Daoy (cell line): ENCODE measurements at regions not wholly inside any gene's neighbourhood (a gene's known extent, or its start where the extent isn't known, plus 50 kb on each side); places are given as distances from the start of the nearest gene placed in this dataset.

Experiments used
- DNase-seq: peaks from one replicate; pipeline ENCODE4 v3.0.0-alpha.2; 2015; ENCODE audit warnings: low read depth

- DNase-seq, result no peak
Measured at GRCh38 chr21:28826569-28826968, 166.1 kb downstream of the LTN1 start.

GRCh38 chr21:28826021-28826420 lies 166.7 kb downstream of the LTN1 start:
- DNase-seq, result no peak

- DNase-seq, result no peak
Measured at GRCh38 chr21:28823429-28823828, 169.2 kb downstream of the LTN1 start.

GRCh38 chr21:28822486-28823335 lies 170.0 kb downstream of the LTN1 start:
- DNase-seq, result no peak

DNA sequence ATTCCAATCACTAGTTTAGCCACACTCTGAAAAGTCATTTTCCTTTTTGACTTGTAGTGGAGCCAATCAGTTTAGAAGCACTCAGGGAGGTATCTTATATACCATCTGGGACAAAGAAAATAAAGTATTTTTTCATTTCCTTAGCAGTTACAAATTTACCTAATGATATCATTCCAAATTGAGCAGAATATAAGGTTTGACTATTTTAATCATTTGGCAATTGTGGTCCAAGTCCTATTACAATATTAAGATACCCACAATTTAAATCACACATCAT lies 170.6 kb downstream of the LTN1 start:
- no peak for DNase-seq

DNA sequence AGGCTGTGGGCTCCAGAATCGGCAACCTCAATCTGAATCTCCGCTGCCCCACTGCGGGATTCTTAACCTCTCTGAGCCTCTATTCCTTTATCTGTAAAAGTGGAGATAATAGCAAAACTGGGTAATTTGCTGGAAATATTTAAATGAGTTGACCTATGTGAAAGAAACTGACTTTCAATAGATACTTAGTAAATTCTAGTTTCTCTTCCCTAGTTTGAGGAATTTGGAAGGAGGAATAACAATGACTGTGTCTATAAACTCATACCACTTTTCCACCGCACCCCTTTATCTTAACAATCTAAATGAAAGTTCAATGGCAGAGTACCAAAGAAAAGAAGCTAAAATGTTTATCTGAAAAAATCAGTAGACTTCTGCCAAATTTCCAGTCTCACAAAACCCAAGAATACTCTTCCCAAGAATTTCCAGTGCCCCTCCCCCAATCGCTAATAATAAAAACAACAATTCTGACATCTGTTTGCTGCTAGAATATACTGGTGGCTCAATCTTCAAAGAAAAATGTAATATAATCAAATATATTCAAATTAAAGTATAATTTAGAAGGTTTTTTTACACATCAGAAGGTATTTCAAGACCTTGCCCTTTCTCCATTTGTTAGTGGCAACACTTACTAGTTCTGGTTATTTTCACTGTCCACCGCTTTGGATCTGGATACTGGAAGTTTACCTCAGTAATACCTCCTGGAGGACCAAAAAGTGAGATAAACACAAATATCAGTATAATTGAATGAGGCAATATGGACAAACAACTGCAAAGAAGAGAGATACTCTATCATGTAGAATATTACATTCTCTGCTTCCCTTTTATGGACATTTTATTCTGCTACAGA lies 171.2 kb downstream of the LTN1 start:
- DNase-seq, result no peak

GRCh38 chr21:28818663-28819278 lies 173.9 kb downstream of the LTN1 start:
- DNase-seq, result no peak

DNA sequence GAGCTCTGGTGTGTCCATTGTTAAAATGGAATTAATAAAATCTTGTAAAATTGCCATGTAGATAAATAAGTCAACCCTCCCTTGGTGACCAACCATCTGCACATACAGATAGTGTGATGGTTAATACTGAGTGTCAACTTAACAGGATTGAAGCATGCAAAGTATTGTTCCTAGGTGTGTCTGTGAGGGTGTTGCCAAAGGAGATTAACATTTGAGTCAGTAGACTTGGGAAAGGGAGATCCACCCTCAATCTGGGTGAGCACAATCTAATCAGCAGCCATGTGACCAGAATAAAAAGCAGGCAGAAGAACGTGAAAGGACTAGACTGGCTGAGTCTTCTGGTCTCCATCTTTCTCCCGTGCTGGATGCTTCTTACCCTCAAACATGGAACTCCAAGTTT lies 174.8 kb downstream of the LTN1 start:
- DNase-seq, result no peak

DNA sequence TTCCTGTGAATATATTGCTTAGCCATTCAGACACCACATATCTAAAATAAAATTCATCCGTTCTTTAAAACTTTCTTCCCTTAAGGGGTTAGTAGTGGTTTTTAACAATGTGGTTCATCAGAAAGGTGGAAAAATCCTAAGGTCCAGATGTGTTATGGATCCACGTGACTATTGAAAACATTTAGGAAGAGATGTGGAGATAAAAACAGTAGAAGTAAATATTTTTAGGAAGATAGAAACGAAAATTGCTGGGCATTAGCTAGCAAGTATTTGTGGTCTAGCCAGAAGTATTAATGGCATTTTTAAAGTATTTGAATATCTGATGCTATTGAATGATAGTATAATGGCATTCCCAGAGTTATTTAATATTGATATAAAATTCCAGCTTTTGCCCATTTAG lies 180.8 kb downstream of the LTN1 start:
- DNase-seq, result no peak

GRCh38 chr21:28810826-28811524 lies 181.7 kb downstream of the LTN1 start:
- DNase-seq, result no peak

DNA sequence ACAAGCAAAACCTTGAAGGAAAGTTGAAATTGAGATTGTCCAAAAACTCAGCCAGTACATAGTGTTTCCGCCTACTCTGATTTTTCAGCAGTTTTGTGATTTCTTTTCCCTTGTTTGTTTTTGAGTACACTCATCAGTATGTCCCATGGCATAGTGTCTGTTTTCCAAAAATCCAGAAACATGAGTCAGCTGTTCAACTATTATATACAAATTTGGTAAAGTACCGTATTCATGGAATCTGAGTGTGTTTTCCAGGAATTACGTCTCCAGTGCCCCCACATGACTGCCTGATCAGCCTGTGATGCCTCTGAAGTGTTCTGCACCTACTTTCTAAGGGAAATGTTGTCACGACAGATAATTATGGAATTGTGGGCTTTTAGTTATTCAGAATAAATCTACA lies 186.8 kb downstream of the LTN1 start:
- no peak for DNase-seq

GRCh38 chr21:28804089-28804670 lies 188.5 kb downstream of the LTN1 start:
- no peak for DNase-seq

DNA sequence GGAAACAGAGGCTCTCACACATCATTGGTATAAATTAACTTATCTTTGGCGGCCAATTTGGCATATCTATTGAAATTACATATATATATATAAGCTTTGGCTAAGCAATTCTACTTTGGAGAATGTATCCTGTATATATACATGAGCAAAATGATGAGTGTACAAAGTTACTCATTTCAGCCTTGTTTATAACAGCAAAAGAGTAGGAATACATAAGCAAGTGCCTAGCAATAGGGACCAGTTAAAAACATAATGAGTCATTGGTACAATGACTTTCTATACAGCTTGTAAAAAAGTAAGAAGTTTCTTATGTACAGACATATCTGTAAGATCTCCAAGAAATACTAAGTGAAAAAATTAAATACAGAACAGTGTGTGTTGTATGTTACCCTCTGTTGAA lies 190.8 kb downstream of the LTN1 start:
- no peak for DNase-seq

DNA sequence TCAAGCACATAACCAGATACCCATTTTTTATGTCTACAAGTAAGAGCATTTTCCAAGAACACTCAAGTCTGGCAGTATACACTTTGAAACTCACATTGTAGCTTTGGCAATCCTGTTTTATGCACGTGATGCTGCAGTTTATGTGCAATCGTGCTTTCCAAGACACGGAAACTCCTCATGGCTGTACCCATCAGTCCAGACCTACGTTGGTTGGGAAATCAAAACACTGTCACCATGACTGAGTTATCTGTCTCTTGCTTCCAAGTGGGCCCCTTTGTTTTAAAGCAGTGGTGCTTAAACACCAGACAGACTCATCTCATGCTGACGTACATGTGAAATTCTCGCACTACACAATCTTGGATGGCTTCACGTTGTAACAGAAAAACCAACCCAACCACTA lies 192.8 kb downstream of the LTN1 start:
- no peak for DNase-seq

GRCh38 chr21:28798798-28799197 lies 193.9 kb downstream of the LTN1 start:
- no peak for DNase-seq

GRCh38 chr21:28795251-28795650 lies 197.4 kb downstream of the LTN1 start:
- DNase-seq, result no peak

- DNase-seq, result no peak
Measured at GRCh38 chr21:28794371-28794851, 198.3 kb downstream of the LTN1 start.

DNA sequence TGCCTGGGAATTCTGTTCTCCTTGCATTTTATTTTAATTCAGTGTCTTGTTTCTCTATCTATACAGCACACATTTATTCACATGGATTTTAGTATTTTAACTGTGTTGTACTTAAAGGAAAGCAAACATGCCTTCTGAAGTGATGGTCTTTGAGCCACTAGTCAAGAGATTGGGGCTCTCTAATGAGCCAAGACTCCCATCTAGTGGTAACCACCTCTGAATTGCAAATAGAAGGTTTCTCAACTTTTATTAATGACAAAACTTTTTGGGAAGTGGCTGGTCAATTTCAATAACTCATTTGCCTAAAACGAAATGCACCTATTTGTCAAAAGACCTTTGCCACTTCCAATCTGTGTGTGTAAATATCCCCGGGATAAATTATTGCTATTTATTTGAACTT lies 199.6 kb downstream of the LTN1 start:
- no peak for DNase-seq

DNA sequence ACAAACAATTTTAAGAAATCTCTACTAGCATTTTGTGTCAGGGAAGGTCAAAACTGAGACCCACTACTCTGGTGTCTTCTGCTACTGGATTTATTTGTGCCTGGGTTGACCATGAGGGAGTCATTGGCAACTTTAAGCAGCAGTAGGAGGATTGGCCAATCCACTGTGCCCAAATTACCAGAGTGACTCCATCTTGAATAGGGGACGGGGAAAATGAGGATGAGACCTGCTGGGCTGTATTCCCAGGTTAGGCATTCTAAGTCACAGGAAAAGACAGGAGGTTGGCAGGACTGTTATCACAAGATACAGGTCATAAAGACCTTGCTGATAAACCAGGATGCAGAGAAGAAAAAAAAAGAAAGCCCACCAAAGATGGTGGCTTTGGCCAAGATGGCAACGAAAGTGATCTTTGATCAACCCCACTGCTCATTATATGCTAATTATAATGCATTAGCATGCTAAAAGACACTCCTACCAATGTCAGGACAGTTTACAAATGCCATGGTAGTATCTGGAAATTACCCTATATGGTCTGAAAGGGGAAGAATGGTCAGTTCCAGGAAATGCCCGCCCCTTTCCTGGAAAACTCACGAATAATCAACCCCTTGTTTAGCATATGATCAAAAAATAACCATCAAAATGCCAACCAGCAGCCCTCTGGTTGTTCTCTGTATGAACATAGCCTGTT lies 200.9 kb downstream of the LTN1 start:
- no peak for DNase-seq

DNA sequence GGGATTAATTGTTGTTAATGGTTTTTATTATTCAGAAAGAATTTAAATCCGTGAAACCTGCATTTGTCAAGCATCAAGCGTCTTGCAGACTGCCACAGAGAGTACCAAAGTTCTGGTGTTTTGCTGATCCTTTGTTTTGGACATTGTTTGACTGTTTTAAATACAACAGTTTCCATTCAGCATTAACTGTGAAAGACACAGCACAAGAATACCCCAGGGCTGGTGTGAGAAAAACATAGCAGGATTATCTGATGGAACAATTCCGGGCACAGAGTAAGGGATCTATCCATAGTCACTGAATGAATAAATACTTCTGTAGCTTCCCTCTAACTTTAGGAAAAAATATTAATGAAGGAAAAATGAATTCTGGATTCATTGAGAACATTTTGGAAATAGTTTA lies 202.3 kb downstream of the LTN1 start:
- no peak for DNase-seq

DNA sequence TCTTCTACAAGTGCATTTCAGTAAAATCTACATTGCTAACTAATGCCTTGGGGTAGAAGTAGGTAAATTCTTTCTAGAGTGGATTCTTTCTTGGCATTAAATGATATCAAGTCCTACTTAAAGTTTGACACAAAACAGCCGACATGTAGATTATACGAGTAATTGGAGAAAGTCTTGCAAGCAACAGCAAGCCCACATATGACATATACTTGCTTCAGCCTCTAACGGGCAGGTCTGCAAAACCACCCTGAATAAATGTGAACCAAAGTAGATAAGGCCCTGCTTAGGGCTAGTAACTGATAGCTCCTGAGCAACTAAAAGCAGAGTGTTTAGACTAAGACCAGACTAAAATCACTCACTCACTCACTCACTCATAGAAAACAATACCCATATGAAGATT lies 203.2 kb downstream of the LTN1 start:
- no peak for DNase-seq
